Liver (tissue), 8 donors: ENCODE measurements at regions not wholly inside any gene's neighbourhood (a gene's known extent, or its start where the extent isn't known, plus 50 kb on each side); places are given as distances from the start of the nearest gene placed in this dataset.

ENCODE experiments used
- DNase-seq: peaks from one replicate; pipeline ENCODE4 v3.0.0-alpha.2; 2017; ENCODE audit warnings: low spot score
- H3K27ac ChIP-seq, 2 donors: one replicate each; pipeline ENCODE4 v1.7.0; 2013; ENCODE audit warnings: inconsistent platforms in 2 of 2, low read length in 2 of 2, control low read depth in 1 of 2, low read depth in 1 of 2, mild to moderate bottlenecking in 1 of 2
- H3K27me3 ChIP-seq, 4 donors: one replicate each; pipeline versions ENCODE4 v1.6.1 to v1.7.0; 2013; ENCODE audit warnings: low read length in 3 of 4, inconsistent platforms in 1 of 4, mild to moderate bottlenecking in 1 of 4, moderate library complexity in 1 of 4; ENCODE audit not compliant: control insufficient read depth in 4 of 4, insufficient read depth in 4 of 4
- H3K36me3 ChIP-seq, 4 donors: one replicate each; pipeline versions ENCODE4 v1.6.1 to v1.7.0; 2013; ENCODE audit warnings: low read length in 3 of 4, mild to moderate bottlenecking in 3 of 4, low read depth in 1 of 4, moderate library complexity in 1 of 4; ENCODE audit not compliant: control insufficient read depth in 4 of 4, insufficient read depth in 3 of 4
- H3K4me1 ChIP-seq, 4 donors: one replicate each; pipeline versions ENCODE4 v1.6.1 to v1.7.0; 2013; ENCODE audit warnings: low read length in 3 of 4, mild to moderate bottlenecking in 3 of 4, moderate library complexity in 1 of 4; ENCODE audit not compliant: control insufficient read depth in 4 of 4, insufficient read depth in 4 of 4
- H3K4me3 ChIP-seq, 3 donors: one replicate each; pipeline versions ENCODE4 v1.6.1 to v1.7.0; 2013; ENCODE audit warnings: low read length in 3 of 3, control low read depth in 1 of 3, low read depth in 1 of 3, mild to moderate bottlenecking in 1 of 3
- H3K9ac ChIP-seq, 2 donors: one replicate each; pipeline ENCODE4 v1.7.0; 2013; ENCODE audit warnings: low read length in 2 of 2, mild to moderate bottlenecking in 2 of 2, moderate library complexity in 2 of 2, control low read depth in 1 of 2, low read depth in 1 of 2
- H3K9me3 ChIP-seq, 4 donors: one replicate each; pipeline versions ENCODE4 v1.6.1 to v1.7.0; 2013; ENCODE audit warnings: low read length in 3 of 4; ENCODE audit not compliant: control insufficient read depth in 4 of 4
- CTCF ChIP-seq: fragments of 150-350 bp; IDR thresholded peaks from 2 replicates; pipeline ENCODE4 v1.5.1; 2017; ENCODE audit warnings: improper control_type of control experiment, low read depth, low read length; ENCODE audit not compliant: missing input control
- EGR1 ChIP-seq, 2 donors: IDR thresholded peaks; 2 replicates each; pipeline ENCODE4 v1.6.1; 2016 to 2018; ENCODE audit warnings: antibody characterized with exemption in 2 of 2, low read depth in 2 of 2
- FOXA1 ChIP-seq: IDR thresholded peaks from 2 replicates; pipeline ENCODE4 v1.6.1; 2016; ENCODE audit warnings: antibody characterized with exemption
- FOXA2 ChIP-seq: IDR thresholded peaks from 2 replicates; pipeline ENCODE4 v1.6.1; 2016; ENCODE audit warnings: antibody characterized with exemption
- GABPA ChIP-seq, 2 donors: IDR thresholded peaks in 1 of 2; conservative IDR thresholded peaks in 1 of 2; 2 replicates each; pipeline ENCODE4 v1.6.1; 2016; ENCODE audit warnings: antibody characterized with exemption in 2 of 2, mild to moderate bottlenecking in 1 of 2, moderate library complexity in 1 of 2
- HNF4A ChIP-seq, 2 donors: conservative IDR thresholded peaks; 2 replicates each; pipeline ENCODE4 v1.6.1; 2016; ENCODE audit warnings: antibody characterized with exemption in 2 of 2, mild to moderate bottlenecking in 2 of 2
- HNF4G ChIP-seq: IDR thresholded peaks from 2 replicates; pipeline ENCODE4 v1.6.1; 2016; ENCODE audit warnings: antibody characterized with exemption
- JUND ChIP-seq, 2 donors: IDR thresholded peaks; 2 replicates each; pipeline ENCODE4 v1.6.1; 2016; ENCODE audit warnings: antibody characterized with exemption in 2 of 2
- NR2F2 ChIP-seq: IDR thresholded peaks from 2 replicates; pipeline ENCODE4 v1.6.1; 2016; ENCODE audit warnings: antibody characterized with exemption
- RAD21 ChIP-seq, 2 donors: IDR thresholded peaks; 2 replicates each; pipeline ENCODE4 v1.6.1; 2016; ENCODE audit warnings: antibody characterized with exemption in 2 of 2, mild to moderate bottlenecking in 2 of 2
- REST ChIP-seq: IDR thresholded peaks from 2 replicates; pipeline ENCODE4 v1.6.1; 2016; ENCODE audit warnings: antibody characterized with exemption, mild to moderate bottlenecking
- RXRA ChIP-seq, 2 donors: IDR thresholded peaks; 2 replicates each; pipeline ENCODE4 v1.6.1; 2017 to 2018; ENCODE audit warnings: antibody characterized with exemption in 2 of 2, mild to moderate bottlenecking in 1 of 2
- SP1 ChIP-seq: IDR thresholded peaks from 2 replicates; pipeline ENCODE4 v1.6.1; 2018; ENCODE audit warnings: antibody characterized with exemption, mild to moderate bottlenecking
- TAF1 ChIP-seq: conservative IDR thresholded peaks from 2 replicates; pipeline ENCODE4 v1.6.1; 2016; ENCODE audit warnings: antibody characterized with exemption, mild to moderate bottlenecking
- YY1 ChIP-seq: IDR thresholded peaks from 2 replicates; pipeline ENCODE4 v1.6.1; 2016; ENCODE audit warnings: antibody characterized with exemption, mild to moderate bottlenecking
- ZBTB33 ChIP-seq: IDR thresholded peaks from 2 replicates; pipeline ENCODE4 v1.6.1; 2016; ENCODE audit warnings: antibody characterized with exemption
- WGBS: extraction: QIAGEN DNeasy Blood & Tissue Kit; methylation state at CpG from one replicate; pipeline ENCODE4 v1.1.7; 2013; 5-methylcytosine and 5-hydroxymethylcytosine counted together
- TF ChIP-seq, protein P1 (sequence below): IDR thresholded peaks from 2 replicates; pipeline ENCODE4 v1.6.1; 2016; ENCODE audit warnings: antibody characterized with exemption
- donor health status: healthy.
- donor health status: healthy.
- donor health status: healthy.
- donor health status: healthy.
- donor health status: healthy.

DNA sequence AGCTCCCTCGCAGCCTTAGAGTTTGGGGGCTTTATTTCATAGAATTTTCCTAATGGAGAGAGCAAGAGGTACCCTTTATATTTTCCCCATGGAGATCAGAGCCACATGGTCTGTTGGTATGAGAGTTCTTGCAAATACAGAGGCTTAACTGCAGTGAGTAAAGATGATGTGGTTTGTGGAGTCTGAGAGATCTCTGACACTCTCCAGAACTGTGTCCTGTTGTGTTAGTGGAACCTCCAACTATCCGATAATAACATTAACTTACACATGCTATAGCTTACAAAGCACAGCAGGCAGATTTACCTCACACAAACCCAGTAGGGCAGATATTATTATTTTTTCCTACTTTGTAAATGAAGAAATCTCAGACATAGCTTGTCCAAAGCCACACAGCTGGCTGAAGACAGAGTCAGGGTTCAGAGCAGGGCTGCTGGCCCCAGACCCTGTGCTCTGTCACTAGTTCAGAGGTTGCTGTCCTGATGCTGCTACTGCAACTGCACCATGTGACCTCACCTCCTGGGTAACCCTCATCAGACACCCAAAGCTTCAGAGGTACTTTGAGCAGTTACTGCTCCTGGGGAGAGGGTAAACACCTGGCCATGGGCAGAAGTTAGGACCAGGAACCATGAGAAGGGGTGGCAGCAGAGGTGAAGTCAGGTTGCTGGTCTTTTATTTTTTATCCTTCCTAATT lies 384.8 kb upstream of the PROX1 start:
- Histone ChIP-seq H3K9ac (no peak overlapping the region), H3K4me3 (no peak overlapping the region), H3K36me3 (no peaks in the 10 kb centered on the region), H3K9me3 (no peaks in the 10 kb centered on the region), H3K27me3 (no peaks in the 10 kb centered on the region), H3K27ac (no peak overlapping the region), H3K4me1 (no peaks in the 10 kb centered on the region)
- TF ChIP-seq HNF4A (conservative IDR thresholded peaks at IDR 0.05) (no peak), JUND (IDR thresholded peaks at IDR 0.05) (no peak), EGR1 (IDR thresholded peaks at IDR 0.05; ENCODE audit: low read depth in 2 of 2) (no peak), FOXA2 (no peak), RAD21 (IDR thresholded peaks at IDR 0.05) (no peak), SP1 (no peak), GABPA (IDR thresholded peaks at IDR 0.05 in 1 of 2, conservative IDR thresholded peaks at IDR 0.05 in 1 of 2) (no peak), YY1 (no peak), NR2F2 (no peak), HNF4G (no peak), ZBTB33 (no peak), TAF1 (no peak), RXRA (IDR thresholded peaks at IDR 0.05) (no peak), FOXA1 (no peak), REST (no peak), CTCF (no peak)
- no peak for DNase-seq
- 90% methylated on average over 2 of the region's 2 CpGs for WGBS

- no peak for DNase-seq
- TF ChIP-seq HNF4A (conservative IDR thresholded peaks at IDR 0.05) (no peak), RAD21 (IDR thresholded peaks at IDR 0.05) (no peak), NR2F2 (no peak), TAF1 (no peak), REST (no peak)
- TF ChIP-seq, protein P1, sequence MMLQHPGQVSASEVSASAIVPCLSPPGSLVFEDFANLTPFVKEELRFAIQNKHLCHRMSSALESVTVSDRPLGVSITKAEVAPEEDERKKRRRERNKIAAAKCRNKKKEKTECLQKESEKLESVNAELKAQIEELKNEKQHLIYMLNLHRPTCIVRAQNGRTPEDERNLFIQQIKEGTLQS: no peak
- Histone ChIP-seq H3K9ac (no peak overlapping the region), H3K9me3 (no peaks in the 10 kb centered on the region), H3K36me3 (no peaks in the 10 kb centered on the region), H3K4me3 (no peak overlapping the region), H3K27ac (no peak overlapping the region), H3K27me3 (no peaks in the 10 kb centered on the region), H3K4me1 (no peaks in the 10 kb centered on the region)
- WGBS: 89% methylated on average over 4 of the region's 4 CpGs
These were observed 383.3 kb upstream of the PROX1 start for GRCh38 chr1:213604477-213604876.
